HEK293T (cell line): ENCODE measurements at regions not wholly inside any gene's neighbourhood (a gene's known extent, or its start where the extent isn't known, plus 50 kb on each side); places are given as distances from the start of the nearest gene placed in this dataset.

Experiments
- CTCF ChIA-PET: fragments of 350-600 bp; formaldehyde crosslinking; extraction: SDS; loops from one replicate; lab custom pipeline; 2021; ENCODE audit warnings: antibody characterized with exemption, inconsistent platforms; lab: Yijun Ruan, JAX
- POLR2A ChIA-PET: fragments of 350-600 bp; formaldehyde crosslinking; extraction: SDS; loops from one replicate; lab custom pipeline; 2020; ENCODE audit warnings: antibody characterized with exemption, inconsistent platforms; lab: Yijun Ruan, JAX
- DNase-seq: peaks from one replicate; pipeline ENCODE4 v3.0.0; 2012; ENCODE audit warnings: mixed read lengths; ENCODE audit errors: extremely low spot score
- ARNT ChIP-seq: fragments of 450-650 bp; IDR thresholded peaks from 2 replicates; pipeline ENCODE4 v1.6.1; 2017; ENCODE audit warnings: mild to moderate bottlenecking
- BHLHE40 ChIP-seq: fragments of 450-650 bp; IDR thresholded peaks from 2 replicates; pipeline ENCODE4 v1.6.1; 2016; ENCODE audit warnings: mild to moderate bottlenecking, moderate library complexity, borderline replicate concordance
- CTBP1 ChIP-seq: fragments of 450-650 bp; IDR thresholded peaks from 2 replicates; pipeline ENCODE4 v1.6.1; 2016; ENCODE audit warnings: borderline replicate concordance
- ELF4 ChIP-seq: fragments of 450-650 bp; IDR thresholded peaks from 2 replicates; pipeline ENCODE4 v1.6.1; 2017; ENCODE audit warnings: antibody characterized with exemption
- FOXA1 ChIP-seq: fragments of 450-650 bp; IDR thresholded peaks from 2 replicates; pipeline ENCODE4 v1.6.1; 2016; ENCODE audit warnings: mild to moderate bottlenecking
- FOXK2 ChIP-seq: fragments of 450-650 bp; IDR thresholded peaks from 2 replicates; pipeline ENCODE4 v1.6.1; 2016; ENCODE audit warnings: mild to moderate bottlenecking
- FOXM1 ChIP-seq: fragments of 450-650 bp; IDR thresholded peaks from 2 replicates; pipeline ENCODE4 v1.6.1; 2017; ENCODE audit warnings: mild to moderate bottlenecking, borderline replicate concordance
- HDGF ChIP-seq: fragments of 450-650 bp; IDR thresholded peaks from 2 replicates; pipeline ENCODE4 v1.6.1; 2017; ENCODE audit warnings: antibody characterized with exemption, borderline replicate concordance
- L3MBTL2 ChIP-seq: fragments of 450-650 bp; conservative IDR thresholded peaks from 2 replicates; pipeline ENCODE4 v1.6.1; 2016; ENCODE audit warnings: mild to moderate bottlenecking
- LEF1 ChIP-seq: fragments of 450-650 bp; IDR thresholded peaks from 2 replicates; pipeline ENCODE4 v1.6.1; 2017; ENCODE audit warnings: mild to moderate bottlenecking, borderline replicate concordance
- NFRKB ChIP-seq: fragments of 450-650 bp; IDR thresholded peaks from 2 replicates; pipeline ENCODE4 v1.6.1; 2016; ENCODE audit warnings: mild to moderate bottlenecking, moderate library complexity
- PKNOX1 ChIP-seq: fragments of 450-650 bp; IDR thresholded peaks from 2 replicates; pipeline ENCODE4 v1.6.1; 2016
- SP1 ChIP-seq: fragments of 450-650 bp; IDR thresholded peaks from 2 replicates; pipeline ENCODE4 v1.6.1; 2017
- SUZ12 ChIP-seq: fragments of 450-650 bp; IDR thresholded peaks from 2 replicates; pipeline ENCODE4 v1.6.1; 2016; ENCODE audit warnings: mild to moderate bottlenecking
- TARDBP ChIP-seq: fragments of 450-650 bp; IDR thresholded peaks from 2 replicates; pipeline ENCODE4 v1.6.1; 2016
- ZNF384 ChIP-seq: fragments of 450-650 bp; IDR thresholded peaks from 2 replicates; pipeline ENCODE4 v1.6.1; 2016

DNA sequence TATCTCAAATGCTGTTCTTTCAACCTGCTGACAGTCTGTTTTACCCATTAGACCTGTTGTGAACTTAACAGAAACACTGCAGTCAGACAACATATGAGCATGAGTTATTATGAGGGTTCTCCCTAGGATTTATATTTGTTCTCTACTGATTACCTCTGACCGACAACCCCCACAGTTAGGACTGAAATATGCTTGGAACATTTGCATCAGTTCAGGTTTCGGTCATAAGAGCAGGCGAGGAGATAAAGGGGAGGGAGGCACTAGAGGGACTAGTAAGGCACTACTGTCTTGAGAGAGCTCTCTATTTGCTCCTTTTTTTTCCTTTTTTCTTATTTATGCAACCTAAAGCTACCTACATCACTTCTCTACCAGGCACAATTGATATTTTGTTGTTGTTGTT, 133.2 kb upstream of the REG3G start:
- ChIA-PET POLR2A (no interaction called here), CTCF (no interaction called here)
- no peak for DNase-seq
- TF ChIP-seq FOXA1: no peak
- no peak for TF ChIP-seq ELF4
- TF ChIP-seq TARDBP: no peak
- TF ChIP-seq SUZ12: no peak
- TF ChIP-seq PKNOX1: no peak

- POLR2A ChIA-PET: no interaction called here
- no peak for DNase-seq
- CTCF ChIA-PET: no interaction called here
- TF ChIP-seq CTBP1: no peak
- TF ChIP-seq PKNOX1: no peak
- no peak for TF ChIP-seq SUZ12
- no peak for TF ChIP-seq FOXK2
- TF ChIP-seq ELF4: no peak
- TF ChIP-seq LEF1: no peak
- no peak for TF ChIP-seq SP1
- no peak for TF ChIP-seq FOXM1
- TF ChIP-seq TARDBP: no peak
- no peak for TF ChIP-seq ZNF384
- TF ChIP-seq BHLHE40: no peak
- TF ChIP-seq HDGF: no peak
Observed at GRCh38 chr2:78895022-78895421, 130.5 kb upstream of the REG3G start.

DNA sequence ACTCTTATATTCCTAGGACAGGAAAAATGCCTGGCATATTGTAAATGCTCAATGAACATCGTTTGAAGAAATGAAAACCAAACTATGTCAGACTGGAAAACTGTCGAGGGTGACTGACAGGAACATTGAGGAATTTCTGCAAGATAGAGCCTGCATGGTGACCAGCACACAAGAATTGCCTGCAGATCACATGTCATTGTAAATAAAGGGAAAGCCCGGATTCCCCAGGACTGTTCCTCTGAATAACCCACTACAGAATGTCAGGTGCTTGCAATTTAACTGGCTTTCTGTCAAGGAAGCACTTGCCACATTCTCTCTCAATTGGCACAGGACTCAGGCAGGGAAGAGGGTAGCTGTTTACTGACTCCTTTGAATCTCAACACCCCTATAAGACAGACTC, 129.0 kb upstream of the REG3G start:
- DNase-seq: no peak
- TF ChIP-seq FOXM1: no peak
- no peak for TF ChIP-seq ARNT
- TF ChIP-seq TARDBP: no peak
- TF ChIP-seq SUZ12: no peak
- POLR2A ChIA-PET: no interaction called here
- CTCF ChIA-PET: no interaction called here

GRCh38 chr2:78907089-78907488, 118.4 kb upstream of the REG3G start:
- CTCF ChIA-PET: no interaction called here
- POLR2A ChIA-PET: no interaction called here
- TF ChIP-seq CTBP1: no peak
- TF ChIP-seq ZNF384: no peak
- no peak for TF ChIP-seq FOXK2
- no peak for TF ChIP-seq NFRKB
- TF ChIP-seq TARDBP: no peak
- no peak for TF ChIP-seq PKNOX1
- TF ChIP-seq SUZ12: no peak
- TF ChIP-seq FOXM1: no peak
- no peak for TF ChIP-seq FOXA1
- no peak for TF ChIP-seq LEF1
- no peak for TF ChIP-seq ELF4
- no peak for TF ChIP-seq HDGF
- no peak for TF ChIP-seq L3MBTL2
- TF ChIP-seq SP1: no peak
- TF ChIP-seq BHLHE40: no peak
- no peak for TF ChIP-seq ARNT
- no peak for DNase-seq

GRCh38 chr2:78908973-78909372, 116.5 kb upstream of the REG3G start:
- ChIA-PET CTCF (no interaction called here), POLR2A (no interaction called here)
- no peak for DNase-seq
- TF ChIP-seq HDGF (no peak), FOXM1 (no peak), ELF4 (no peak), L3MBTL2 (no peak), NFRKB (no peak), CTBP1 (no peak), PKNOX1 (no peak), SP1 (no peak), SUZ12 (no peak), ARNT (no peak), BHLHE40 (no peak), FOXA1 (no peak), ZNF384 (no peak), LEF1 (no peak)

DNA sequence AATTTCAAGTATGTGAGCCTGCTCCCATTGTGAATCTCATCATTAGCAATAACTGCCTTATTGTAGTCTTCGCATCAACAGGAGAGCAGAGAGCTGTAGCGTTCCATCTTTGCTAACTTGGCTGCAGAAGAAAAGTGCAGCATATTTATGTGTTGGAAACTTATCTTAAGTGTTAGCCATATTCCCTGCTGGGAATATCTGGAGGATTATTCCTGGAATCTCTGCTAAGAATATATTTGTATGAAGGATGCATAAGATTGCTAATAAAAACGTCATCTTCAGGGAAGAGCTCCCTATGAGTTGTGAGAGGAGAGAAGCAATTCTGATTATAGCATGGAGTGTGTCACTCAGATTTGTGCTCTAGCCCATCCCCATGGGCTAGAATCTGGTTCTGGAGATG, 115.1 kb upstream of the REG3G start:
- DNase-seq: no peak
- CTCF ChIA-PET: interaction anchor here (0.7 kb wide), 1 partner anchor 181 kb away, joined by 4 read pairs; no protein-coding TSS in a partner anchor
- POLR2A ChIA-PET: no interaction called here
- TF ChIP-seq SP1 (no peak), SUZ12 (no peak), FOXM1 (no peak), L3MBTL2 (no peak), HDGF (no peak), ARNT (no peak), TARDBP (no peak), PKNOX1 (no peak), ELF4 (no peak), NFRKB (no peak), BHLHE40 (no peak), ZNF384 (no peak), CTBP1 (no peak)
